ENCODE measurements at regions not wholly inside any gene's neighbourhood (a gene's known extent, or its start where the extent isn't known, plus 50 kb on each side); places are given as distances from the start of the nearest gene placed in this dataset.
A peak's percentile ranks its signal among the peaks of the same experiment; 100 is the strongest.

DNA sequence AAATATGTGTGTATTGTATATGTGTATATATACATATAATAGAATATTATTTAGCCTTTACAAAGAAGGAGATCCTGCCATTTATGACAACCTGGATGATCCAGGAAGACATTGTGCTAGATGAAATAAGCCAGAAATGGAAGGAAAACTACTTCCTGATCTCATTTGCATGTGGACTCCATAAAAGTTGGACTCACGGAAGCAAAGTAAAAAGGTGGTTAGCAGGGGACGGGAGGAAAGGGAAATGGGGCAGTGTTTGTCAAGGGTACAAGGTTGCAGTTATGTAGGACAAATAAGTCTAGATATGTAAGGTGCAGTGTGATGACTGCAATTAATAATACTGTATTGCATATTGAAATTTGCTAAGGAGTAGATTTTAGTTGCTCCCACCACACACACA is 331.1 kb upstream of the FSTL5 start:
- Histone ChIP-seq H3K27ac (ENCODE audit: insufficient read depth, low read length) (no peak overlapping the region), H3K36me3 (ENCODE audit: control insufficient read depth, insufficient read depth, low read length) (no peaks in the 10 kb centered on the region), H3K4me2 (ENCODE audit: extremely low read depth, insufficient read depth, low read length) (no peak overlapping the region), H3K9me3 (ENCODE audit: control insufficient read depth, insufficient read depth, low read depth, low read length) (no peaks in the 10 kb centered on the region), H4K20me1 (ENCODE audit: control insufficient read depth, extremely low read depth, insufficient read depth, low read length) (no peaks in the 10 kb centered on the region), H3K4me1 (ENCODE audit: control insufficient read depth, extremely low read depth, insufficient read depth, low read length) (no peaks in the 10 kb centered on the region), H2AFZ (ENCODE audit: low read length) (no peak overlapping the region), H3K27me3 (ENCODE audit: control insufficient read depth, insufficient read depth, low read length) (no peaks in the 10 kb centered on the region), H3K79me2 (ENCODE audit: control insufficient read depth, insufficient read depth, low read length) (no peaks in the 10 kb centered on the region), H3K4me3 (replicated peaks in 1 of 4; ENCODE audit: control extremely low read depth in 1 of 4, insufficient read depth in 1 of 4, low read depth in 3 of 4, low read length in 4 of 4) (no peak overlapping the region), H3K9ac (ENCODE audit: insufficient read depth, low read length) (no peak overlapping the region)
- no peak for DNase-seq (ENCODE audit: low read depth in 2 of 2)
- TF ChIP-seq EZH2 (IDR thresholded peaks at IDR 0.05; ENCODE audit: low read length, missing control alignments), result no peak
- TF ChIP-seq, protein P1, sequence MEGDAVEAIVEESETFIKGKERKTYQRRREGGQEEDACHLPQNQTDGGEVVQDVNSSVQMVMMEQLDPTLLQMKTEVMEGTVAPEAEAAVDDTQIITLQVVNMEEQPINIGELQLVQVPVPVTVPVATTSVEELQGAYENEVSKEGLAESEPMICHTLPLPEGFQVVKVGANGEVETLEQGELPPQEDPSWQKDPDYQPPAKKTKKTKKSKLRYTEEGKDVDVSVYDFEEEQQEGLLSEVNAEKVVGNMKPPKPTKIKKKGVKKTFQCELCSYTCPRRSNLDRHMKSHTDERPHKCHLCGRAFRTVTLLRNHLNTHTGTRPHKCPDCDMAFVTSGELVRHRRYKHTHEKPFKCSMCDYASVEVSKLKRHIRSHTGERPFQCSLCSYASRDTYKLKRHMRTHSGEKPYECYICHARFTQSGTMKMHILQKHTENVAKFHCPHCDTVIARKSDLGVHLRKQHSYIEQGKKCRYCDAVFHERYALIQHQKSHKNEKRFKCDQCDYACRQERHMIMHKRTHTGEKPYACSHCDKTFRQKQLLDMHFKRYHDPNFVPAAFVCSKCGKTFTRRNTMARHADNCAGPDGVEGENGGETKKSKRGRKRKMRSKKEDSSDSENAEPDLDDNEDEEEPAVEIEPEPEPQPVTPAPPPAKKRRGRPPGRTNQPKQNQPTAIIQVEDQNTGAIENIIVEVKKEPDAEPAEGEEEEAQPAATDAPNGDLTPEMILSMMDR (conservative IDR thresholded peaks at IDR 0.05 in 1 of 2, IDR thresholded peaks at IDR 0.05 in 1 of 2; ENCODE audit: low read depth in 1 of 2, low read length in 2 of 2), result no peak

DNA sequence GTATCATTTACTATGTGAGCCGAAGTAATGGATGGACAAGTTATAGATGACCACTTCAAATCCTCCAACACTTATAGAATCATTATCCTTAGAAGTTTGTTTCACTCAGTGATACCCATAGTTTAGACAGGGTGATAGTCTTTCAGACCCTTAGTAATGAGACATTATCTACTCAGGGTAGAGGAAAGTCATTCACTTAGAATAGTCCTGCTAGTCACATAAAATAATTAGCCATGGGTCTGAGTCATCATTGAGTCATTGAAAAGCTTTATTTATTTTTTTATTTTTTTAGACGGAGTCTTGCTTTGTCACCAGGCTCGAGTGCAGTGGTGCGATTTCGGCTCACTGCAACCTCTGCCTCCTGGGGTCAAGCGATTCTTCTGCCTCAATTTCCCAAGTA is 321.7 kb upstream of the FSTL5 start:
- Histone ChIP-seq H3K36me3 (ENCODE audit: control insufficient read depth, insufficient read depth, low read length) (no peaks in the 10 kb centered on the region), H3K9ac (ENCODE audit: insufficient read depth, low read length) (no peak overlapping the region), H3K27ac (ENCODE audit: insufficient read depth, low read length) (no peak overlapping the region), H4K20me1 (ENCODE audit: control insufficient read depth, extremely low read depth, insufficient read depth, low read length) (no peaks in the 10 kb centered on the region), H3K9me3 (ENCODE audit: control insufficient read depth, insufficient read depth, low read depth, low read length) (no peaks in the 10 kb centered on the region), H3K4me3 (replicated peaks in 1 of 4; ENCODE audit: control extremely low read depth in 1 of 4, insufficient read depth in 1 of 4, low read depth in 3 of 4, low read length in 4 of 4) (no peak overlapping the region), H3K79me2 (ENCODE audit: control insufficient read depth, insufficient read depth, low read length) (no peaks in the 10 kb centered on the region), H2AFZ (ENCODE audit: low read length) (no peak overlapping the region), H3K4me2 (ENCODE audit: extremely low read depth, insufficient read depth, low read length) (no peak overlapping the region), H3K4me1 (ENCODE audit: control insufficient read depth, extremely low read depth, insufficient read depth, low read length) (no peaks in the 10 kb centered on the region), H3K27me3 (ENCODE audit: control insufficient read depth, insufficient read depth, low read length) (no peaks in the 10 kb centered on the region)
- DNase-seq (ENCODE audit: low read depth in 2 of 2), result peak in 1 of 2 donors; percentile 66
- TF ChIP-seq EZH2 (IDR thresholded peaks at IDR 0.05; ENCODE audit: low read length, missing control alignments), result no peak
- TF ChIP-seq, protein P1 (conservative IDR thresholded peaks at IDR 0.05 in 1 of 2, IDR thresholded peaks at IDR 0.05 in 1 of 2; ENCODE audit: low read depth in 1 of 2, low read length in 2 of 2), result no peak

DNA sequence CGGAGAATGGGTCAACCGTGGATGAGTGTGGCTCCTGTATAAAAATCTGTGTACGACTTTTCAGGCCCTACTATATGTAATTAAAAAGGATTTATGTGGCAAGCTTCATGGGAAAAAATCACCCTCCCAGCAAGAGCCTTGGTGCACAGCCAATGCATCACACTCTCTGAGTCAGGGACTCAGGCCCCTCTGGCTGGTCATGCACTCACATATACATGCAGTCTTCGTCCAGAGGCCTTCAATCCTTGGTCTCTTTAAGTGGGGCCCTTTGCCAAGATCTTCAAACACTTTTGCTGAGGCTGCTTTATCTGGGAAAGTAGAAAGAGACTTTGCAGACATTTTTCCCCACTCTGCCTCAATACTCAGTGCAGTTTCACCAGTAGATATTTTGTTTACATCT is 311.4 kb upstream of the FSTL5 start:
- Histone ChIP-seq H3K9ac (ENCODE audit: insufficient read depth, low read length) (no peak overlapping the region), H3K9me3 (ENCODE audit: control insufficient read depth, insufficient read depth, low read depth, low read length) (no peaks in the 10 kb centered on the region), H3K36me3 (ENCODE audit: control insufficient read depth, insufficient read depth, low read length) (no peaks in the 10 kb centered on the region), H3K27me3 (ENCODE audit: control insufficient read depth, insufficient read depth, low read length) (no peaks in the 10 kb centered on the region), H3K4me3 (replicated peaks in 1 of 4; ENCODE audit: control extremely low read depth in 1 of 4, insufficient read depth in 1 of 4, low read depth in 3 of 4, low read length in 4 of 4) (no peak overlapping the region), H2AFZ (ENCODE audit: low read length) (no peak overlapping the region), H3K27ac (ENCODE audit: insufficient read depth, low read length) (no peak overlapping the region), H3K4me1 (ENCODE audit: control insufficient read depth, extremely low read depth, insufficient read depth, low read length) (no peaks in the 10 kb centered on the region), H3K4me2 (ENCODE audit: extremely low read depth, insufficient read depth, low read length) (no peak overlapping the region), H3K79me2 (ENCODE audit: control insufficient read depth, insufficient read depth, low read length) (no peaks in the 10 kb centered on the region), H4K20me1 (ENCODE audit: control insufficient read depth, extremely low read depth, insufficient read depth, low read length) (no peaks in the 10 kb centered on the region)
- DNase-seq (ENCODE audit: low read depth in 2 of 2), result peak in 1 of 2 donors; percentile 38
- TF ChIP-seq EZH2 (IDR thresholded peaks at IDR 0.05; ENCODE audit: low read length, missing control alignments), result no peak
- TF ChIP-seq, protein P1 (conservative IDR thresholded peaks at IDR 0.05 in 1 of 2, IDR thresholded peaks at IDR 0.05 in 1 of 2; ENCODE audit: low read depth in 1 of 2, low read length in 2 of 2), result no peak
